Karpas-422 (cell line): ENCODE measurements at regions not wholly inside any gene's neighbourhood (a gene's known extent, or its start where the extent isn't known, plus 50 kb on each side); places are given as distances from the start of the nearest gene placed in this dataset.

ENCODE experiments used
- DNase-seq: peaks from one replicate; pipeline ENCODE4 v3.0.0-alpha.2; 2015
- H2AFZ ChIP-seq: fragments of 200-600 bp; sonication (generic); 2 replicates; pipeline ENCODE4 v1.6.1; 2014; ENCODE audit warnings: antibody characterized with exemption, low read length, mixed read lengths
- H3K27ac ChIP-seq: fragments of 200-600 bp; sonication (generic); 2 replicates; pipeline ENCODE4 v1.5.1; 2014; ENCODE audit warnings: mild to moderate bottlenecking, low read length, moderate library complexity
- H3K27me3 ChIP-seq: fragments of 200-600 bp; sonication (generic); 2 replicates; pipeline ENCODE4 v1.6.1; 2014; ENCODE audit warnings: low read length, mixed read lengths
- H3K36me3 ChIP-seq: fragments of 200-600 bp; sonication (generic); 2 replicates; pipeline ENCODE4 v1.6.1; 2014; ENCODE audit warnings: low read length, mixed read lengths; ENCODE audit not compliant: insufficient read depth
- H3K4me1 ChIP-seq: fragments of 200-600 bp; sonication (generic); 2 replicates; pipeline ENCODE4 v1.6.1; 2014; ENCODE audit warnings: mild to moderate bottlenecking, low read length, mixed read lengths
- H3K4me2 ChIP-seq: fragments of 200-600 bp; sonication (generic); 2 replicates; pipeline ENCODE4 v1.6.1; 2014; ENCODE audit warnings: low read length, low read depth, mild to moderate bottlenecking; ENCODE audit not compliant: poor library complexity, severe bottlenecking
- H3K4me3 ChIP-seq: fragments of 200-600 bp; sonication (generic); 2 replicates; pipeline ENCODE4 v1.5.1; 2014; ENCODE audit warnings: mild to moderate bottlenecking, antibody characterized with exemption, low read length, mixed read lengths
- H3K79me2 ChIP-seq: fragments of 200-600 bp; sonication (generic); 2 replicates; pipeline ENCODE4 v1.6.1; 2014; ENCODE audit warnings: mild to moderate bottlenecking, low read length, mixed read lengths
- H3K9ac ChIP-seq: fragments of 200-600 bp; sonication (generic); 2 replicates; pipeline ENCODE4 v1.6.0; 2014; ENCODE audit warnings: low read length
- H3K9me2 ChIP-seq: fragments of 200-600 bp; sonication (generic), shearing (Covaris generic); replicated peaks from 2 replicates; pipeline ENCODE4 v1.6.0; 2014; ENCODE audit warnings: mild to moderate bottlenecking, low read length, moderate library complexity; ENCODE audit not compliant: insufficient read depth
- H3K9me3 ChIP-seq: fragments of 300-700, 200-600 bp; sonication (generic); 2 replicates; pipeline ENCODE4 v1.6.1; 2014; ENCODE audit warnings: low read length, mixed read lengths
- H4K20me1 ChIP-seq: fragments of 200-600 bp; sonication (generic); 2 replicates; pipeline ENCODE4 v1.6.1; 2014; ENCODE audit warnings: mild to moderate bottlenecking, antibody characterized with exemption, low read length, low read depth; ENCODE audit not compliant: insufficient read depth

DNA sequence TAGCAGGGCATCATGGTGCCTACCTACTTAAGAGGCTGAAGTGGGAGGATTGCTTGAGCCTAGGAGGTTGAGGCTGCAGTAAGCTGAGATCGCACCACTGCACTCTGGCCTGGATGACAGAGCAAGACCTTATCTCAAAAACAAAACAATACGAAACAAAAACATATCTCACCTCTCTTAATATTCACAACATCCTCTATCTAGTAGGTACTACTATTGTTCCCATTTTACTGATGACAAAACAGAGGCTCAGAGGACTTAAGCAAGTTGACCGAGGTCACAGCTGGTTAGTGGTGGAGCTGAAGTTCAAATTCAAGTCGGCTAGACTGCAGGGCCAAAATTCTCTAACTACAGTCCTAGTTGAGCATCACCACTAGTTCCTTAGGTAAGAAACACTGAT lies 172.3 kb upstream of the EEA1 start:
- Histone ChIP-seq H3K9me2 (no peaks in the 10 kb centered on the region), H3K27me3 (no peaks in the 10 kb centered on the region), H3K79me2 (no peaks in the 10 kb centered on the region), H4K20me1 (no peaks in the 10 kb centered on the region), H3K9ac (no peak overlapping the region), H3K4me3 (no peak overlapping the region), H3K36me3 (no peaks in the 10 kb centered on the region), H3K9me3 (no peaks in the 10 kb centered on the region), H3K4me1 (peaks cover 3% of the 10 kb centered on the region; the same call in 1 of the 2 replicates), H3K27ac (no peak overlapping the region), H3K4me2 (no peak overlapping the region), H2AFZ (no peak overlapping the region)
- no peak for DNase-seq

DNA sequence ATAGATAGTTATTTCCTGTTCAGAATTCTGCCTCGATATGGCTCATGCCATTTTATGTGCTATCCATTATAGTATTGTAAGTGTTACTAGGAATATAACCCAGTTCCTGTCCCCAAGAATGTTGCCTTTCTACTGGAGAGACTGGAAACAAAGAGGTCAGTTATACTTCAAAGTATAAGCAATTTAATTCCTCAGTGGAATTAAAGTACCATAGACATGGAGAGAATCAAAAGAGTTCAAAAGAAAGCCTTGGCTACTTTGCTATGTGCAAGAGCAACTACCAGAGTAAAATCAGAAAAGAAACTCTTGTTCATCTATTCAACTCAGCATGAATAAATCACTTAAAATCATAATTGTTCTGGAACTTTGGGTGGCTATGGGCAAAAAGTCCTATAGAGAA lies 173.2 kb upstream of the EEA1 start:
- no peaks in the 10 kb centered on the region for H3K9me3 ChIP-seq
- no peak overlapping the region for H3K4me3 ChIP-seq
- no peaks in the 10 kb centered on the region for H3K79me2 ChIP-seq
- no peak overlapping the region for H3K9ac ChIP-seq
- DNase-seq = no peak
- peaks cover 3% of the 10 kb centered on the region; the same call in 1 of the 2 replicates for H3K4me1 ChIP-seq
- no peaks in the 10 kb centered on the region for H3K9me2 ChIP-seq
- no peak overlapping the region for H3K4me2 ChIP-seq
- no peaks in the 10 kb centered on the region for H3K27me3 ChIP-seq
- no peak overlapping the region for H3K27ac ChIP-seq
- no peaks in the 10 kb centered on the region for H3K36me3 ChIP-seq
- H2AFZ ChIP-seq = no peak overlapping the region
- no peaks in the 10 kb centered on the region for H4K20me1 ChIP-seq

- H4K20me1 ChIP-seq = no peaks in the 10 kb centered on the region
- H3K27me3 ChIP-seq = no peaks in the 10 kb centered on the region
- DNase-seq = no peak
- no peak overlapping the region for H3K27ac ChIP-seq
- H3K4me3 ChIP-seq = no peak overlapping the region
- no peaks in the 10 kb centered on the region for H3K9me2 ChIP-seq
- H3K79me2 ChIP-seq = no peaks in the 10 kb centered on the region
- no peaks in the 10 kb centered on the region for H3K36me3 ChIP-seq
- no peaks in the 10 kb centered on the region for H3K9me3 ChIP-seq
- H3K4me1 ChIP-seq = peaks cover 3% of the 10 kb centered on the region; the same call in 1 of the 2 replicates
- no peak overlapping the region for H3K4me2 ChIP-seq
- H3K9ac ChIP-seq = no peak overlapping the region
- no peak overlapping the region for H2AFZ ChIP-seq
Measured at GRCh38 chr12:93102744-93103143, 173.6 kb upstream of the EEA1 start.

GRCh38 chr12:93103154-93103553 lies 174.1 kb upstream of the EEA1 start:
- Histone ChIP-seq H3K9me2 (no peaks in the 10 kb centered on the region), H3K27ac (no peak overlapping the region), H3K36me3 (no peaks in the 10 kb centered on the region), H4K20me1 (no peaks in the 10 kb centered on the region), H3K4me2 (no peak overlapping the region), H3K9me3 (no peaks in the 10 kb centered on the region), H3K4me3 (no peak overlapping the region), H3K9ac (no peak overlapping the region), H2AFZ (no peak overlapping the region), H3K79me2 (no peaks in the 10 kb centered on the region), H3K4me1 (peaks cover 2% of the 10 kb centered on the region; the same call in 1 of the 2 replicates), H3K27me3 (no peaks in the 10 kb centered on the region)
- DNase-seq = no peak

- no peak overlapping the region for H3K4me3 ChIP-seq
- H3K27ac ChIP-seq = no peak overlapping the region
- DNase-seq = no peak
- H3K36me3 ChIP-seq = no peaks in the 10 kb centered on the region
- H4K20me1 ChIP-seq = no peaks in the 10 kb centered on the region
- H3K4me1 ChIP-seq = no peaks in the 10 kb centered on the region
- H3K79me2 ChIP-seq = no peaks in the 10 kb centered on the region
- no peak overlapping the region for H3K9ac ChIP-seq
- H3K27me3 ChIP-seq = no peaks in the 10 kb centered on the region
- no peak overlapping the region for H3K4me2 ChIP-seq
- no peak overlapping the region for H2AFZ ChIP-seq
- H3K9me3 ChIP-seq = no peaks in the 10 kb centered on the region
- no peaks in the 10 kb centered on the region for H3K9me2 ChIP-seq
Measured at GRCh38 chr12:93104535-93104934, 175.4 kb upstream of the EEA1 start.

DNA sequence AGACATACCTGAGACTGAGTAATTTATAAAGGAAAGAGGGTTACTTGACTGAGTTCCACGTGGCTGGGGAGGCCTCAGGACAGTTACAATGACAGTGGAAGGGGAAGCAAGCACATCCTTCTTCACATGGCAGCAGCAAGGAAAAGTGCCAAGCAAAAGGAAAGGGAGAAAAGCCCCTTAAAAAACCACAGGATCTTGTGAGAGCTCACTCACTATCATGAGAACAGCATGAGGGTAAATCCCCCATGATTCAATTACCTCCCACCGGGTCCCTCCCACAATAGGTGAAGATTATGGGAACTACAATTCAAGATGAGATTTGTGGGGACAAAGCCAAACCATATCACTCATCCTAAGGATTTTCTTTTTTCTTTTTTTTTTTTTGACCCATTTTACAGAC lies 177.8 kb upstream of the EEA1 start:
- H3K36me3 ChIP-seq = no peaks in the 10 kb centered on the region
- H4K20me1 ChIP-seq = no peaks in the 10 kb centered on the region
- H3K4me1 ChIP-seq = no peaks in the 10 kb centered on the region
- DNase-seq = no peak
- no peaks in the 10 kb centered on the region for H3K27me3 ChIP-seq
- no peak overlapping the region for H3K4me2 ChIP-seq
- no peak overlapping the region for H3K4me3 ChIP-seq
- no peak overlapping the region for H3K27ac ChIP-seq
- no peaks in the 10 kb centered on the region for H3K9me2 ChIP-seq
- H3K79me2 ChIP-seq = no peaks in the 10 kb centered on the region
- H2AFZ ChIP-seq = no peak overlapping the region
- H3K9me3 ChIP-seq = no peaks in the 10 kb centered on the region
- H3K9ac ChIP-seq = no peak overlapping the region

DNA sequence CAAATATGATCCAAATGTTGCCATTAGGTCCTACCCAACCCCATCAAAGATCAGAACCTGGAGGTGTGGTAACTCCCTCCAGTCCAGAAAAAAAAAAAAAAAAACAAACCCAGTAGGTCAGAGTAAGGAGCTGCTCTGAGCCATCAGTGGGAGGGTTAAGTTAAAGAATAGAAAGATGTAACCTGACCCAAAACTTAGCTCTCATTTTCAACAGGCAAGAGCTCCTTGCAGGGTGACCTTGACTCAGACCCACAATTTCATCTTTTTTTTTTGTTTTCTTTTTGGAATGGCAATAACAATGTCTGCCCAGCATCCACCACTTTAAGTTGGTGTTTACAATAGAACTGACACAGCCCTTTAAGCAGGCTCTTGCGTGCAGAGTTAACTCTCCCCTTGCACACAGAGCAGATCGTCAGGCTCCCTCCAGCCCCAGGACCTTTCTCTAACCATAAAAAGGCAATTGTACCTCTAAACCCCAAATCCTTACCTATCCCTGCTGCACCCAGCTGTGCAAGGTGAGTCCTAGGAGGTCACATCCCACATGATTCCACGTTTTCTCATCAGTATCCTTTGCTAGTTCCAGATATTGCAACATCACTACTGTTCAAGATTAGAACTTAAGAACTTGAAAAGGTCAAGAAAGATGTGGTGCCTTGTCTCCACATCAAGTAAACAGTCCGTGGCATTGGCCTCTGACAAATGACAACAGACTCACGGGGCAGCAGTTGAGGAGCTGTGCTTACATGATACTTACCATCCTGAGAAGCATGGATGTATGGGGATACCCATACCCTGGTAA lies 178.6 kb upstream of the EEA1 start:
- Histone ChIP-seq H3K79me2 (no peaks in the 10 kb centered on the region), H3K4me3 (no peak overlapping the region), H3K9me3 (no peaks in the 10 kb centered on the region), H3K4me2 (no peak overlapping the region), H3K9ac (no peak overlapping the region), H3K9me2 (no peaks in the 10 kb centered on the region), H4K20me1 (no peaks in the 10 kb centered on the region), H2AFZ (no peak overlapping the region), H3K36me3 (no peaks in the 10 kb centered on the region), H3K4me1 (no peaks in the 10 kb centered on the region), H3K27me3 (no peaks in the 10 kb centered on the region), H3K27ac (no peak overlapping the region)
- no peak for DNase-seq

GRCh38 chr12:93108985-93109384 lies 179.9 kb upstream of the EEA1 start:
- Histone ChIP-seq H4K20me1 (no peaks in the 10 kb centered on the region), H3K4me2 (no peak overlapping the region), H3K9me2 (no peaks in the 10 kb centered on the region), H3K4me3 (no peak overlapping the region), H3K27ac (no peak overlapping the region), H3K27me3 (no peaks in the 10 kb centered on the region), H3K4me1 (no peaks in the 10 kb centered on the region), H3K79me2 (no peaks in the 10 kb centered on the region), H3K36me3 (no peaks in the 10 kb centered on the region), H2AFZ (no peak overlapping the region), H3K9me3 (no peaks in the 10 kb centered on the region), H3K9ac (no peak overlapping the region)
- DNase-seq = no peak
